GM12878 (cell line): ENCODE measurements at regions not wholly inside any gene's neighbourhood (a gene's known extent, or its start where the extent isn't known, plus 50 kb on each side); places are given as distances from the start of the nearest gene placed in this dataset.
A peak's percentile ranks its signal among the peaks of the same experiment; 100 is the strongest.

Experiments
- ATAC-seq: fragments of 200-7000 bp; cut with Tn5 transposase; 3 replicates; pipeline ENCODE4 v1.9.1; 2020; ENCODE audit warnings: mild to moderate bottlenecking, moderate library complexity
- BruUV-seq: library from RNA; stranded (reverse); fragments of 400-500 nt; replicated peaks from 2 replicates; lab custom pipeline; 2021; lab: Mats Ljungman, UMichigan
- CTCF ChIA-PET: fragments of 300-600 bp; sonication (Branson Sonifier 250); formaldehyde crosslinking; extraction: SDS; loops from one replicate; lab custom pipeline; 2021; ENCODE audit warnings: inconsistent platforms; lab: Yijun Ruan, JAX
- POLR2A ChIA-PET: fragments of 350-600 bp; formaldehyde crosslinking; extraction: SDS; loops from one replicate; lab custom pipeline; 2021; ENCODE audit warnings: inconsistent platforms; lab: Charles Lee
- RAD21 ChIA-PET: fragments of 300-600 bp; sonication (Branson Sonifier 250); formaldehyde crosslinking; loops from one replicate; lab custom pipeline; 2023; ENCODE audit warnings: antibody characterized with exemption; ENCODE audit not compliant: unreplicated experiment; lab: Charles Lee
- SMC1A ChIA-PET: fragments of 300-600 bp; sonication (Branson Sonifier 250); formaldehyde crosslinking; loops from one replicate; lab custom pipeline; 2023; ENCODE audit not compliant: unreplicated experiment, uncharacterized antibody; lab: Charles Lee
- DNase-seq: peaks from one replicate; pipeline ENCODE4 v3.0.0-alpha.2; 2011; ENCODE audit warnings: low read depth, low spot score
- FAIRE-seq: peaks from 3 replicates; lab custom pipeline; 2011; peaks lifted over from hg19 to GRCh38; lab: Jason Lieb, UNC
- H2AFZ ChIP-seq: 2 replicates; pipeline ENCODE4 v1.6.0; 2011; ENCODE audit warnings: low read depth, low read length, control low read depth; ENCODE audit not compliant: control insufficient read depth
- H3K27ac ChIP-seq: 2 replicates; pipeline ENCODE4 v1.5.1; 2011; ENCODE audit warnings: control low read depth; ENCODE audit not compliant: control insufficient read depth, insufficient read depth
- H3K27me3 ChIP-seq, 2 experiments: replicated peaks in 1 of 2; 2 replicates each; pipeline versions ENCODE4 v1.6.0 to v1.6.1; 2011; ENCODE audit warnings: low read length in 1 of 2; ENCODE audit not compliant: control insufficient read depth in 2 of 2, insufficient read depth in 2 of 2
- H3K36me3 ChIP-seq, 2 experiments: 2 replicates each; pipeline ENCODE4 v1.5.1; 2011; ENCODE audit warnings: low read length in 1 of 2; ENCODE audit not compliant: control insufficient read depth in 2 of 2, insufficient read depth in 2 of 2
- H3K4me1 ChIP-seq: 2 replicates; pipeline ENCODE4 v1.6.1; 2011; ENCODE audit warnings: mild to moderate bottlenecking, low read length, moderate library complexity, mixed read lengths; ENCODE audit not compliant: control insufficient read depth, insufficient read depth
- H3K4me2 ChIP-seq: 2 replicates; pipeline ENCODE4 v1.6.0; 2011; ENCODE audit warnings: control low read depth; ENCODE audit not compliant: control insufficient read depth, insufficient read depth
- H3K4me3 ChIP-seq: fragments of 200-600 bp; sonication (generic); 2 replicates; pipeline ENCODE4 v1.5.1; 2016
- H3K79me2 ChIP-seq: 2 replicates; pipeline ENCODE4 v1.6.0; 2011; ENCODE audit warnings: low read length; ENCODE audit not compliant: control insufficient read depth, insufficient read depth
- H3K9ac ChIP-seq: 2 replicates; pipeline ENCODE4 v1.8.0; 2011; ENCODE audit warnings: low read length, control low read depth, mixed read lengths; ENCODE audit not compliant: control insufficient read depth, insufficient read depth
- H3K9me3 ChIP-seq: replicated peaks from 3 replicates; pipeline ENCODE4 v1.5.1; 2011; ENCODE audit warnings: mild to moderate bottlenecking, low read length; ENCODE audit not compliant: control insufficient read depth, insufficient read depth
- H4K20me1 ChIP-seq: 2 replicates; pipeline ENCODE4 v1.6.0; 2011; ENCODE audit not compliant: control insufficient read depth, insufficient read depth
- BACH1 ChIP-seq: fragments of 450-650 bp; IDR thresholded peaks from 2 replicates; pipeline ENCODE4 v1.6.1; 2017; ENCODE audit warnings: mild to moderate bottlenecking, borderline replicate concordance
- CHD2 ChIP-seq: IDR thresholded peaks from 2 replicates; pipeline ENCODE4 v1.6.1; 2011; ENCODE audit warnings: low read depth, low read length, improper control_type of control experiment, borderline replicate concordance
- ETV6 ChIP-seq, 2 experiments: fragments of 450-650 bp in 1 of 2; IDR thresholded peaks in 1 of 2; conservative IDR thresholded peaks in 1 of 2; 2 replicates each; pipeline ENCODE4 v1.6.1; 2014; ENCODE audit warnings: antibody characterized with exemption in 1 of 2, borderline replicate concordance in 1 of 2, low read depth in 1 of 2, mild to moderate bottlenecking in 1 of 2, moderate library complexity in 1 of 2
- KLF5 ChIP-seq: fragments of 450-650 bp; IDR thresholded peaks from 2 replicates; pipeline ENCODE4 v1.6.1; 2014; ENCODE audit warnings: mild to moderate bottlenecking; ENCODE audit not compliant: partially characterized antibody
- SRF ChIP-seq, 2 experiments: IDR thresholded peaks; 2 replicates each; pipeline ENCODE4 v1.6.1; 2011; ENCODE audit warnings: low read depth in 2 of 2, low read length in 2 of 2, mild to moderate bottlenecking in 1 of 2, moderate library complexity in 1 of 2
- YY1 ChIP-seq: IDR thresholded peaks from 2 replicates; pipeline ENCODE4 v1.6.1; 2011; ENCODE audit warnings: low read depth, mild to moderate bottlenecking, low read length
- WGBS: methylation state at CpG from one replicate; pipeline ENCODE4 v1.1.6; 2016; ENCODE audit warnings: low lambda C conversion rate; ENCODE audit not compliant: insufficient replicate concordance, insufficient coverage; ENCODE audit errors: missing lambda C conversion rate; 5-methylcytosine and 5-hydroxymethylcytosine counted together
- in situ Hi-C: fragments of 300-500 bp; cut with MboI; formaldehyde crosslinking; loops from 9 replicates; pipeline ENCODE4 v1.14.3; 2018; ENCODE audit warnings: mixed read lengths
- intact Hi-C: fragments of 100-400 bp; cut with micrococcal nuclease; formaldehyde crosslinking; loops from one replicate; pipeline ENCODE4 v1.14.2; 2022; ENCODE audit not compliant: unreplicated experiment
- TF ChIP-seq, protein P1 (sequence below): fragments of 450-650 bp; IDR thresholded peaks from 2 replicates; pipeline ENCODE4 v1.6.1; 2016; ENCODE audit warnings: mild to moderate bottlenecking
- TF ChIP-seq, protein P2 (sequence below): fragments of 450-650 bp; IDR thresholded peaks from 2 replicates; pipeline ENCODE4 v1.6.1; 2014; ENCODE audit warnings: mild to moderate bottlenecking

DNA sequence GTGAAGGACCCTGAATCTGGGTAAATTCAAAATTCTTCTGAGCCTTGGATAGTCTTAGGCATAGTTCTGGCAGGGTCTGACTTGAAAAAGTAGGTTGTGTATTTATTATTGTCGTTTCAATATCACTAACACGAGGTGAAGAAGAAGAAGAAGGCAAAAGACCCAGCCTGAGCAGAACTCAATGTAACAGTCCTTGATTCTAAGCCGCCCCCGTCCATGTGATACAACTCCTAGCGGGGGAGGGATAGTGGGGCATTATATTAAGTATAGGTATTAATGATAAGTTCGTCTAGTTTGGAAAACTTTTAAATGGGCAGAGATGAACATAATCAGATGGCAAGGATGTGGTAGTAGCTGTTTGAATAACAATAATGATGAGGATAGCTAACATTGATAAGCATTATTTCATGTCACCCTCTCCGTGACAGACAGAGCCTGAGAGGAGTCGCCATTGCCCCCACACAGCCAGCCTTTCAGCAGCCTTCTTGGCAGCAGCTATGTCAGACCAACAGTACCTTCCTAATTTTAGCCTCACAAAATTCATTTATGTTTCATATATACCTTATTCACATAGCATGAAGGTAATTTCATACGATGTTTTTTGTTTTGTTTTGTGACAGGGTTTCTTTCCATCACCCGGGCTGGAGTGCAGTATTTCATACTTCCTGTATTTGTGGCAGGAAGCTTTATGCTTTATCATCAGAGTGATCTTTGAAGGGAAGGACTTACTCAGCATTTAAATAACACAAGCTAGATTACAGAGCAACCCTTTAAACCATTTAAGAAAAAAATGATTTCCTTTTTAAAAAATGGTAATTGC lies 64.4 kb upstream of the NPAS1 start:
- Histone ChIP-seq H3K9ac (peak overlapping the region; percentile 45), H3K4me2 (peak overlapping the region; percentile 98), H3K36me3 (peaks cover 2 to 6% of the 10 kb centered on the region in 2 experiments; a peak in 2 of 4 replicates), H3K27me3 (no peaks in the 10 kb centered on the region), H4K20me1 (peaks cover 3% of the 10 kb centered on the region), H3K27ac (peak overlapping the region; percentile 62), H2AFZ (peak overlapping the region; percentile 68), H3K9me3 (no peaks in the 10 kb centered on the region; the same call in 2 of the 3 replicates), H3K4me1 (peaks cover 46% of the 10 kb centered on the region), H3K79me2 (peaks cover 8% of the 10 kb centered on the region), H3K4me3 (peak overlapping the region; percentile 23; the same call in 1 of the 2 replicates)
- TSS peak; percentile 39 for BruUV-seq
- SMC1A ChIA-PET = interaction anchor here (0.6 to 3.2 kb wide), 12 partner anchors 8 to 256 kb away, joined by 3 to 21 read pairs (median 4); no protein-coding TSS in a partner anchor
- POLR2A ChIA-PET = interaction anchor here (0.5 to 1.8 kb wide), 6 partner anchors 10 to 158 kb away, joined by 3 to 7 read pairs (median 4); partner anchors contain the start of gene ZC3H4
- FAIRE-seq (peak; percentile 72), DNase-seq (no peak), ATAC-seq (peak; percentile 73)
- RAD21 ChIA-PET = interaction anchor here (0.6 to 1.9 kb wide), 7 partner anchors 11 to 99 kb away, joined by 3 to 5 read pairs (median 3); no protein-coding TSS in a partner anchor
- TF ChIP-seq, protein P1, sequence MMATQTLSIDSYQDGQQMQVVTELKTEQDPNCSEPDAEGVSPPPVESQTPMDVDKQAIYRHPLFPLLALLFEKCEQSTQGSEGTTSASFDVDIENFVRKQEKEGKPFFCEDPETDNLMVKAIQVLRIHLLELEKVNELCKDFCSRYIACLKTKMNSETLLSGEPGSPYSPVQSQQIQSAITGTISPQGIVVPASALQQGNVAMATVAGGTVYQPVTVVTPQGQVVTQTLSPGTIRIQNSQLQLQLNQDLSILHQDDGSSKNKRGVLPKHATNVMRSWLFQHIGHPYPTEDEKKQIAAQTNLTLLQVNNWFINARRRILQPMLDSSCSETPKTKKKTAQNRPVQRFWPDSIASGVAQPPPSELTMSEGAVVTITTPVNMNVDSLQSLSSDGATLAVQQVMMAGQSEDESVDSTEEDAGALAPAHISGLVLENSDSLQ = 0 out of 2 replicates have a peak, but pooled peaks have one; percentile 6
- TF ChIP-seq YY1 (peak; percentile 62; the same call in 1 of the 2 replicates), BACH1 (peak; percentile 91; the same call in 1 of the 2 replicates), CHD2 (0 out of 2 replicates have a peak, but pooled peaks have one; percentile 24), KLF5 (no peak), ETV6 (conservative IDR thresholded peaks at IDR 0.05 in 1 of 2, IDR thresholded peaks at IDR 0.05 in 1 of 2; ENCODE audit: borderline replicate concordance in 1 of 2, low read depth in 1 of 2) (peak in 1 of 2 experiments; percentile 9; a peak in 1 of 4 replicates), SRF (IDR thresholded peaks at IDR 0.05; ENCODE audit: low read depth in 2 of 2, low read length in 2 of 2) (no peak)
- TF ChIP-seq, protein P2, sequence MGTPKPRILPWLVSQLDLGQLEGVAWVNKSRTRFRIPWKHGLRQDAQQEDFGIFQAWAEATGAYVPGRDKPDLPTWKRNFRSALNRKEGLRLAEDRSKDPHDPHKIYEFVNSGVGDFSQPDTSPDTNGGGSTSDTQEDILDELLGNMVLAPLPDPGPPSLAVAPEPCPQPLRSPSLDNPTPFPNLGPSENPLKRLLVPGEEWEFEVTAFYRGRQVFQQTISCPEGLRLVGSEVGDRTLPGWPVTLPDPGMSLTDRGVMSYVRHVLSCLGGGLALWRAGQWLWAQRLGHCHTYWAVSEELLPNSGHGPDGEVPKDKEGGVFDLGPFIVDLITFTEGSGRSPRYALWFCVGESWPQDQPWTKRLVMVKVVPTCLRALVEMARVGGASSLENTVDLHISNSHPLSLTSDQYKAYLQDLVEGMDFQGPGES = no peak
- intact Hi-C loops = no loop called here
- CTCF ChIA-PET = interaction anchor here (0.6 to 2.7 kb wide), 10 partner anchors 10 to 293 kb away, joined by 3 to 11 read pairs (median 4); no protein-coding TSS in a partner anchor
- in situ Hi-C loops = no loop called here
- 47% methylated on average over 10 of the region's 10 CpGs for WGBS
